ENCODE measurements at regions not wholly inside any gene's neighbourhood (a gene's known extent, or its start where the extent isn't known, plus 50 kb on each side); places are given as distances from the start of the nearest gene placed in this dataset.
"Not testable (repeated sequence)": the region's sequence is repeated elsewhere in the genome, so short reads cannot be mapped to it uniquely, and the experiment has no call there.

DNA sequence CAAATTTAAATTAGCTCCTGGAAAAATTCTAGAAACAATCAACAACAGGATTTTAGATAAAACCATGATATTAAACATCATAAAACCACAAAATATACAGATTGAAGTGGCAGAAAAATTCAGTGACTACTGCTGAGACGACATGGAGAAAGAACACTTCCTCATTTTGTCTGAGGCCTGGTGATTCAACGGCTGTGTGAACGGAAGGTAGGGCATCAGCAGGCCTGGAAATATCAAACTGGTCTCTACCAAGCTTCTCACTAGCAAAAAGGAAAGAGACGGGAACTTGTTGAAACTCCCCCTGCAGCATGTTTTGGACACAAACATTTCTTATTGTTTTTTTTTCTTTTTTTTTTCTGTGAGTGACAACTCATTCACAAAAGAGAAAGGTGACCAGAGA is 58.0 kb upstream of the AHI1 start:
- no peak for DNase-seq (ENCODE audit: low read depth in 2 of 2)

- DNase-seq (ENCODE audit: low read depth in 2 of 2), result no peak
These were observed 60.0 kb upstream of the AHI1 start for GRCh38 chr6:135557582-135557981.

GRCh38 chr6:135565605-135566004 is 68.1 kb upstream of the AHI1 start:
- DNase-seq (ENCODE audit: low read depth in 2 of 2), result not testable (repeated sequence)

DNA sequence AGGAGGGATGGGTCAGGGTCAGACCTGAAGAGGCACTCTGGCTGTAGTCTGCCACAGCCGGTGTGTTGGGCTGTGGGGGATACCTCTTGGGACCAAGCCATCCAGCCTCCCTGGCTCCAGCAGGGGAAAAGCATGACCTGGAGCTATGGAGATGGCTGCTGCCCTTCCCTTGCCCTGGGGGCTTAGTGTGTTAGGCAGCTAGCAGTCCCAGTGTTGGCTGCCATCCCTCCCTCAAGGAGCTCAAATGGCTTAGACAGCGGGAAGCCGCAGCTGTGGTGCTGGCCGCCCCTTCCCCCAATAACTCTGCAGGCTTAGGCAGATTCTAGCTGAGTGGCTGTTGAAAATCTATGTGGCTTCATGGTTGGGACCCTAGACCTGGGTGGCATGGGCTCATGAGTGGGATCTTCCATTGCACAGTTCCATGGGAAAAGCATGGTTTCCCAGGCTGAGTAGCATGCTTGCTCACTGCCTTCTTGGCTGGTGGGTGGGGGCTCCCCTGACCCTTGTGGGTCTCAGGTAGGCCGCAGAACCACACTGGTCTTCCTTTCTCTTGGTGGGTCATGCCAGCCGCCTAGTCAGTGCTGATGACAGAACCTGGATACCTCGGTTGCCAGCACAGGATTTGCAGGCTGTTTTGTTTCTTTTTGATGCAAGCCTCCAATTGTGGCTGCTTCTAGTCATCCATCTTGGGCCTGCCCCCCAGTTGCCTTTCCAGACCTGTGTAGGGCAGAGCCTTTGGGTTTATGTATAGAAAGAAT is 69.0 kb upstream of the AHI1 start:
- DNase-seq (ENCODE audit: low read depth in 2 of 2), result no peak

DNA sequence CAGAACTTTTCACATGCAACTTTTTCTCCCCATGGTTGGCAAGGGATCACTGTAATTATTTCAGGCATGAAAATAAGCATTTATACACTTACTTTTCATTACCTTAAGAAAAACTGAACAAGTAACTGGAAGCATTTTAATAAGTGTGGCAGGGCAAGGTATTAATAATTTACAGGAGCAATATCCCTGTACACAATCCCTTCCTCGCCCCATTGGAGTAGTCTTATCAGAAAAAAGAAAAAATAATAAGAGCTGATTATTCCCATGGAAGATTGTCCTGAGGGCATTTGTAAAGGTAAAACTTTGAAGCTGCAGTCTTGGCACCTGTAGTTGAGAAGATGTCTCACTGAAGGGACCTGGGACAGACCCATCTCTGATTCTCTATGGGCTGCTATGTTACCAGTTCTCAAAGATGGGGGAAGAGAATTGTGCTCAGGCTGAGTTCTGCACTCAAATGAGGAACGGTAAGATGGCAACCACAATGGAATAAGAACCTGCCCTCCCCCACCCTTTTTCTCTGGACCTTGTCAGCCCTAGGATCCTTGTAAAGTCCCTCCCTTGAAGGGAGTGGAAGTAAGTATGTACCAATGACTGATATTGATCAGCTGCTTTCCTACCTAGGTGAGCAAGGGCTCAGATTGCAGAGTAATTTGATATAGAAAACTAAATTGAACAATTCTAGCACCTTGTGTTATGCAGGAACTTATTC is 70.0 kb upstream of the AHI1 start:
- DNase-seq (ENCODE audit: low read depth in 2 of 2), result no peak

- DNase-seq (ENCODE audit: low read depth in 2 of 2), result peak in 1 of 2 donors; percentile 6
These were observed 70.8 kb upstream of the AHI1 start for GRCh38 chr6:135568379-135568778.

- DNase-seq (ENCODE audit: low read depth in 2 of 2), result no peak
These were observed 74.5 kb upstream of the AHI1 start for GRCh38 chr6:135572051-135572450.

GRCh38 chr6:135575629-135576028 is 78.1 kb upstream of the AHI1 start:
- DNase-seq (ENCODE audit: low read depth in 2 of 2), result no peak

GRCh38 chr6:135576055-135576454 is 78.5 kb upstream of the AHI1 start:
- DNase-seq (ENCODE audit: low read depth in 2 of 2), result no peak

- no peak for DNase-seq (ENCODE audit: low read depth in 2 of 2)
These were observed 79.6 kb upstream of the AHI1 start for GRCh38 chr6:135577059-135577538.

DNA sequence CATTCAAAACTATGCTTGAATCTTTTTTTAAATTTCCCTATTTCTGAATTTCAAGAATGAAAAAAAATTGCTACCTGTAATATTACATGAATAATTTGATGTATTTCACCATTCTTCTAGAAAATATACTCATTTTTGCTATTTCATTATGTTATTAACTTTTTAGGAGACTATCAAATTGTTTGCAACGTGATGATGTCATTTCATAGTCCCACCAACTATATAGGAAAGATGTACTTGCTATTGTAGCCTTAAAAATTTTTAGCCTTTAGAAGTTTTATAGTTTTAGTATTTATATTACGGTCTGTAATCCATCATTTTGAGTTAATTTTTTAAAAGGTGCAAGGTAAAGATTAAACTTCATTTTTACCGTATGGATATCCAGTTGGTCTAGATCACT is 81.4 kb upstream of the AHI1 start:
- DNase-seq (ENCODE audit: low read depth in 2 of 2), result no peak

DNA sequence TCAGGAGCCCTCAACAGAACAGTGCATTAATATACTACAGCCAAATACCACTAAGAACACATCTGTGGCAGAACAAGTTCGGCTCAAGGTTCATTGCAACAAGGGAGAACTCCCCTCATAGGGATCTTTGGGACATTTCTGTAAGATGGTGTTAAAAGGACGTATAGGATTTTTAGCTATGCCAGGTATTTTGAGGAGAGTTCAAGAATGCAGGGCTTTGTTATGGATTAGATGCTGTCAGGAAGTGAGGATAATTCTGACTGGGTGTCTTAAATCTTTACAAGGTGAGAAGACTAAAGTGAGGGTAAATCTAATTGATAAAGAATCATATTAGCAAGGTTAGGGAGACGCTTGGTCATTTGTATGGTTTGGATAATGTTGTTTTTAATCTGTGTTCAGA is 83.7 kb upstream of the AHI1 start:
- no peak for DNase-seq (ENCODE audit: low read depth in 2 of 2)

GRCh38 chr6:135583256-135583761 is 85.8 kb upstream of the AHI1 start:
- no peak for DNase-seq (ENCODE audit: low read depth in 2 of 2)

GRCh38 chr6:135586388-135586787 is 88.8 kb upstream of the AHI1 start:
- DNase-seq (ENCODE audit: low read depth in 2 of 2), result no peak

DNA sequence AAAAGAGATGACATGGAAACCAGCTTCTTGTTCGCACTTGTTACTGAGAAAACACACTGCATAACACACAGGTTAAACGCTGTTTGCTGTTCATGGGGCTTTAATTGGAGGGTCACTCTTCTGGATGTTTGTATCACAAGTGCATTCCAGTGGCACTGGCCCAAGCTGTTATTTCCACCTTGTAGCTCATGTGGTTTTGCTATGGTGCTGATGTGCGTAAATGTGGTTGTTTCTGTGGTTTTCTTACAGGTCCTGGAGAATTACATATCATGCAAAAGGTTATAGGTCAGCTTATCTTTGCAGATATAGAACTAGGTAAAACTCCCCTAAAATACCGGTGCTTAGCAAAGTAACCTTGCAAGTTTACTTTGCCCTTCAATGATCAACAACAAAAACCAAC is 89.3 kb upstream of the AHI1 start:
- DNase-seq (ENCODE audit: low read depth in 2 of 2), result no peak

GRCh38 chr6:135592276-135592675 is 94.7 kb upstream of the AHI1 start:
- DNase-seq (ENCODE audit: low read depth in 2 of 2), result no peak

- no peak for DNase-seq (ENCODE audit: low read depth in 2 of 2)
These were observed 96.5 kb upstream of the AHI1 start for GRCh38 chr6:135594000-135594399.

DNA sequence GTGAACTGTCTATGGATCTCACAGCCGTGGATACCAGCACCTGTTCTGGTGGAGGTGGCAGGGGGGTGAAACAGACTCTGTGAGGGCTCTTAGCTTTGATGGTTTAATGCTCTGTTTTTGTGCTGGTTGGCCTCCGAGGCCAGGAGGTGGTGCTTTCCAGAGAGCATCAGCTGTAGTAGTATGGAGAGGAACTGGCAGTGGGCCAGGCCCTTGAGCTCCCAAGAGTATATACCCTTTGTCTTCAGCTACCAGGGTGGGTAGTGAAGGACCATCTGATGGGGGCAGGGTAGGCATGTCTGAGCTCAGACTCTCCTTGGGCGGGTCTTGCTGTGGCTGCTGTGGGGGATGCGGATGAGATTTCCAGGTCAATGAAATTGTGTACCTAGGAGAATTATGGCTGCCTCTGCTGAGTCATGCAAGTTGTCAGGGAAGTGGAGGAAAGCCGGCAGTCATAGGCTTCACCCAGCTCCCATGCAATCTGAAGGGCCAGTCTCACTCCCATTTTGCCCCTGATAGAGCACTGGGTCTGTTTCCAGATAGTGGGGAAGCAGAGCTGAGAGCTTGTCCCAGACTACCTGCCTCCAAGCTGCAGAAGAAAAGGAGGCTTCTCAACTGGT is 102.7 kb upstream of the AHI1 start:
- no peak for DNase-seq (ENCODE audit: low read depth in 2 of 2)

GRCh38 chr6:135600931-135601330 is 103.4 kb upstream of the AHI1 start:
- DNase-seq (ENCODE audit: low read depth in 2 of 2), result no peak

- DNase-seq (ENCODE audit: low read depth in 2 of 2), result no peak
These were observed 104.3 kb upstream of the AHI1 start for GRCh38 chr6:135601857-135602256.

GRCh38 chr6:135603249-135603648 is 105.7 kb upstream of the AHI1 start:
- DNase-seq (ENCODE audit: low read depth in 2 of 2), result no peak

- no peak for DNase-seq (ENCODE audit: low read depth in 2 of 2)
These were observed 106.7 kb upstream of the AHI1 start for GRCh38 chr6:135604035-135604860.
